Cerebellar nuclear complex (tissue), 1 donor: ENCODE measurements at regions not wholly inside any gene's neighbourhood (a gene's known extent, or its start where the extent isn't known, plus 50 kb on each side); places are given as distances from the start of the nearest gene placed in this dataset.
"Not testable (repeated sequence)": the region's sequence is repeated elsewhere in the genome, so short reads cannot be mapped to it uniquely, and the experiment has no call there.

ENCODE experiments used
- DNase-seq, 2 experiments: peaks; one replicate each; lab custom pipeline; 2025; lab: John Stamatoyannopoulos, UW

DNA sequence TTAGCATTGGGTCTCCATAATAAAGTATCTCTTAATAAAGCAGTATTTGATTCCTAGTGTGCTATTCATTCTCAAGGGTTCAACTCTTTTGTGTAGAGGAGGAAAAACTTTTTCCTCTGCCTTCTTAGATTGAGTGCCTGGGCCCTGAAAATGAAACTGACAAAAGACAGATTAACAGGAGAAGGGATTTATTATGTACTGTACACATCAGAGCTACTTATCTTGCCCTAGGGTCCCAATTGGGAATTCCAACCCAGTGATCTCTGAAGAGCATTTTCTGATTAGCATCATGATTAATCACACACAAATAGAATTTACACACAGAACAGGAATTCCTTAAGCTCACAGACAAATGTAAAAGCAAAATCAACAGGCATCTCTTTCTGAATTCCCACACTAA, 128.9 kb downstream of the CD164 start:
- DNase-seq: no peak

- no peak for DNase-seq
Measured at GRCh38 chr6:109252261-109253041, 129.8 kb downstream of the CD164 start.

DNA sequence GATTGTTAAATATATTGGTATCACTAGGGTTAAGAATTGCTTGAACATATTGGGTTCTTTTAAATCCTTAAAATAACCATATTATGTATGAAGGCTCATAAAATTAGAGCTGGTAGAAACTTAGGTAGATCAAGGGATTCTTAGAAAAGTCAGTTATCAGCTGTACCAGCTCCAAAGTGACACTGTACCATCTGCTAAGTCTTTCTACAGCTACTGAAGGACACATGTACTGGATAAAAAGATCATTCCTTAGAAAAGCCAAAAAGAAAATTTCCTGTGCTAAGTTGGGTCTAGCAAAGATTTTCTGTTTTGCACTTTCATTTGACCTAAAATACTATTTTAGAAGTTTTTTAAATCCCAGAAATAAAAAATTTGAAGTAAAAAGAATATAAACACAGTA, 130.4 kb downstream of the CD164 start:
- DNase-seq: no peak

DNA sequence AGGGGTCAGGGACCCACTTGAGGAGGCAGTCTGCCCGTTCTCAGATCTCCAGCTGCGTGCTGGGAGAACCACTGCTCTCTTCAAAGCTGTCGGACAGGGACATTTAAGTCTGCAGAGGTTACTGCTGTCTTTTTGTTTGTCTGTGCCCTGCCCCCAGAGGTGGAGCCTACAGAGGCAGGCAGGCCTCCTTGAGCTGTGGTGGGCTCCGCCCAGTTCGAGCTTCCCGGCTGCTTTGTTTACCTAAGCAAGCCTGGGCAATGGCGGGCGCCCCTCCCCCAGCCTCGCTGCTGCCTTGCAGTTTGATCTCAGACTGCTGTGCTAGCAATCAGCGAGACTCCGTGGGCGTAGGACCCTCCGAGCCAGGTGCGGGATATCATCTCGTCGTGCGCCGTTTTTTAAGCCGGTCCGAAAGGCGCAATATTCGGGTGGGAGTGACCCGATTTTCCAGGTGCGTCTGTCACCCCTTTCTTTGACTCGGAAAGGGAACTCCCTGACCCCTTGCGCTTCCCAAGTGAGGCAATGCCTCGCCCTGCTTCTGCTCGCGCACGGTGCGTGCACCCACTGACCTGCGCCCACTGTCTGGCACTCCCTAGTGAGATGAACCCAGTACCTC, 131.6 kb downstream of the CD164 start:
- DNase-seq: not testable (repeated sequence)

DNA sequence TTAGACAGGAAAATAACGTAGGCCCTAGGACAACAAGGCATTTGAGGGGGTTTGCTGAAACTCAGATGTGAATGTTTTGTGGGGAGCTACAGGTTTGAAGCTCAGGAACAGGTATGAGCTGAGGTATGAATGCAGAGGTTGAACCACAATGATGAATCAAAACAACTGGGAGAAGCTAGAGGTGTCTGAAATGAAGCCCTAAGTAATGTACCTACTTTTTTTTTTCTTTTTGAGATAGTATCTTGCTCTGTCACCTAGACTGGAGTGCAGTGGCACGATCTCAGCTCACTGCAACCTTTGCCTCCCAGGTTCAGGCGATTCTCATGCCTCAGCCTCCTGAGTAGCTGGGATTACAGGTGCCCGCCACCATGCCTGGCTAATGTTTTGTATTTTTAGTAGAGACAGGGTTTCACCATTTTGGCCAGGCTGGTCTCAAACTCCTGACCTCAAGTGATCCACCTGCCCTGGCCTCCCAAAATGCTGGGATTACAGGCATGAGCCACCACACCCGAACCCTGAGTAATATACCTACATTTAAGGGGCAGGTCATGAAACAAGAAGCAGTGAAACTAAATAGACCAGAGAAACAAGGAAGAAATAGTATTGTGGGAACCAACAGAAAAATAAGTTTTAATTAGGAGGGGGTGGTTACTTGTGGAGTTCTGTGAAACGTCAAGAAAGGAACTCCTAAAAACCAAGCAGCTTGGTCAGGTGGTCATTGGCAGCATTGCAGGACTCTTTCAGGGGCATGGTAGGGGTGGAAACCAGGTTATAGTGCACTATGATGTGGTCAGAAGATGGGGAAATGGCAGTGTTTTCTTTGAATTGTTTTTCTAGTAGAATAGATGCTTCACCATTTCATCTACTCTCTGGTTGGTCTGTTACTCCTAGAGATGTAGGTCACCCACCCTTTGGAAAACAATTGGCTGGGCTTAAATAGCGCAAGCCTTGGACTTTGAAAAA, 138.1 kb downstream of the CD164 start:
- DNase-seq: no peak

DNA sequence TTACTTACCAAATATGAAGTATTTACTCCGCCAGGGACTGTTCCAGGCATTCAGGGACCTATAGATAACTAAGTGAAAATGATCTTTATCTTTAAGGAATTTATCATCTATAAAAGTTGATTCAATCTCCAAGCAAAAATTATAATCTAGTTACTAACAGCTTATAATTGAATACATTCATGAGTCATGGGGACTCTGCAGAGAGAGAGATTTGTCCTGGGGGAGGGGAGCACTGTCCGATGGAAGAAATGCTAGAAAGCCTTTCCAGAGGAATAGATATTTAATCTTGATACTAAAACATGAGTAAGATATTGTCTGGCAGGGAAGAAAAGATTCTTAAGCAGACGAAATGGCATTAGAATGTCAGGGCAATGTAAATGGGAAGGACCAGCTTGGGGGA, 139.3 kb downstream of the CD164 start:
- no peak for DNase-seq

GRCh38 chr6:109242029-109242428, 140.2 kb downstream of the CD164 start:
- DNase-seq: no peak

DNA sequence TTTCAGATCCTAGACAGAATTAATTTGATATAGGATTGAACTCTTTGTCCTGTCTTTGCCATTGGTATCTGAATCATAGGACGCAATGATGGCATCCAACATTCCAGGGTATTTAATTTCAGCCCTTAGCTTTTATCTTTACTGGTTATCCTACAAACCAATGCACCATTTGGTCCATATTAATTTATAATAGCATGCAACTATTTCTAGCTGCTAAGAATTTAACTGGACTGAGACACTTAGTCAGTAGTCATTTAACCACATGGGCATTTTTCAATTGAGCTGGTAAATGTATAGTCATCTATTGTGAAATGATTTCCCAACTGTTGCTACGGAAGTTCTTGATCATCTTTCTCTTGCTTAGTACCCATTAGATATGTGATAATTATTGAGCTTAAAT, 141.1 kb downstream of the CD164 start:
- no peak for DNase-seq

DNA sequence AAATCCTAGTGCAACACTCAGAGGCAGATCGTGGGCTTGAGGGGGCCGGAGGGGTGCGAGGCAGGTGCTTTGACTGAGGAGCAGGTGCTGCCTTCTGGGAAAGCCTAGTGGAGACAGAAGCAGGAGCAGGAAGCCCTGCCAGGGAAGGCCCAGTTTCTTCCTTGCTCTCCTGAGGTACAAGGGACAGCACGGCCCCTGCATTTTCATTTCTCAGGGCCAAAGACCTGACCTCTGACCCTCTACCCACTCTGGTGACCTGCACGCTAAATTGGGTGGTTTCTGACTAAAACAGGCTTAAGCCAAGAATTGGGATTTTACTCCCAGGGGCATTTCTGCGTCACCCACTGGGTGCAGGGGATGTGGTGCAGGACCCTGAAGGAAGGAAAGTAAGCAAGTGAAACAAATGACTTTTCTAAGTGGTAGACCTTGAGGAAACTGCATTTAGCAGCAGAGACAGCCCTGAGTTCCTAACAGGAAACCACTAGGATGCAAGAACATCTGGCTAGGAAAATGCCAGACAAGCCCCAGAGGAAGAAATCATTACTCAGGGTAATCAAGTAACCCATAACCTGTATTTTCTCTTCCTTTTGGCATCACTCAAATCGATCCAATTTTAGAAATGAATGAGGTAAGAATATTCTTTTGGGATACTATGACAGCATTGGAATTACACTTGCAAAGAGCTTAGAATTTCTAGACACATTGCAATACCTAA, 141.7 kb downstream of the CD164 start:
- DNase-seq: no peak

DNA sequence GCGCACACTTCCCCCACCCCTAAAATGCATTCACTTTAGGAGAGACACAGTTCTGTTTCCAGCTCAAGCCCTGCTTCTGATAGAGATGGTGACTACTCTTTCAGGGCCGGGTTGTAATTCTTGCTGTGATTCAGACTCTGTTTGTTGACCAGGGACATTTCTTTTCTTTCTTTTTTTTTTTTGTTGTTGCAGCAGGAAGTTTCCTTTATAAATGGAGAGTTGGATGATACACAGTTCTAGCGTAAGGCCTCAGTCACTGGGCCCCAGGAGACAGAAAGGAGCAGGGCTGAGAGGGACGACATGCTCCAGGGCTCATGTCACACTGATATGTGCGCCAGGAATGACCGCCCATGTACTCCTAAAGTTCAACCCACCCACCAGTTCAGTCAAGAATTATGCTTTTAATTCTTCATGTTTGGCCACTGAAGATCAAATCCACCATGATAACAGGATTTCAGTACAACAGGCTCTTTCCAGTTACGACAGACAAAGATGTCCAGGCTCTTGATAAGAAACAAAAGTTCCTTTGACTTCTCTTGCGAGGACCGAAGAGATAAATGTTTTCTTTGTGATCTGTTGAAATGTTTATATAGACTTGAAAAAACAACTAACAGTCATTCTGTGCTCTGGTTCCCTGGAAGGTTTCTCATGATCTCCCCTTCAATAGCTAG, 142.5 kb downstream of the CD164 start:
- DNase-seq: no peak

GRCh38 chr6:109239160-109239559, 143.1 kb downstream of the CD164 start:
- DNase-seq: no peak

DNA sequence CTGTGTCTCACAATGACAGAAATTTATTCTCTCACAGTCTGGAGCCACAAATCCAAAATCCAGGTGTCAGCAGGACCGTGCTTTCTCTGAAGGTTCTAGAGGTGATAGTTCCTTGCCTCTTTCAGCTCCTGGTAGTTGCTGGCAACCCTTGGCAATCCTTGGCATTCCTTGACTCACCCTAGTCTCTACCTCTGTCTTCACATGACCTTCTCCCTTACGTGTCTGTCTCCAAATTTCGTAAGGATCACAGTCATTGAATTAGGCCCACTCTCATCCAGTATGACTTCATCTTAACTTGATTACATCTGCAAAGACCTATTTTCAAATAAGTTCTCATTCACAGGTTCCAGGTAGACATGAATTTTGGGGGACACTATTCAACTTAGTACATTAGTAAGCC, 143.1 kb downstream of the CEP57L1 start:
- DNase-seq: no peak

DNA sequence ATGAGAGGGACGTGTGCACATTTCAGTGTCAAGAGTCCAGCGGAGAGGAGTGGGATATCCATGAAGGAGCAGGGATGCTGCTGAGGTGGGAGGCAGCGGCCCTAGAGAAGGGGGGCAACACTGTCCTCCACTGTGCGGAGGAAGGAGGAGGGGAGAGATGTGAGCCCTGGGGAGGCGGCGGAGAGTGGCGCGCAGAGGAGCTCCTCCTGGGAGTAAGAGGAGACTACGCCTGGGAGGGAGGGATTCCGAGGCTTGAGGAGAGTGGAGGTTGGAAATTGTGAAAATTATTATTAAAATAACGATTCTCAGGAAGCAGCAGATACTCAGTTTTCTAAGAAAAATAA, 142.7 kb downstream of the CEP57L1 start:
- no peak for DNase-seq

DNA sequence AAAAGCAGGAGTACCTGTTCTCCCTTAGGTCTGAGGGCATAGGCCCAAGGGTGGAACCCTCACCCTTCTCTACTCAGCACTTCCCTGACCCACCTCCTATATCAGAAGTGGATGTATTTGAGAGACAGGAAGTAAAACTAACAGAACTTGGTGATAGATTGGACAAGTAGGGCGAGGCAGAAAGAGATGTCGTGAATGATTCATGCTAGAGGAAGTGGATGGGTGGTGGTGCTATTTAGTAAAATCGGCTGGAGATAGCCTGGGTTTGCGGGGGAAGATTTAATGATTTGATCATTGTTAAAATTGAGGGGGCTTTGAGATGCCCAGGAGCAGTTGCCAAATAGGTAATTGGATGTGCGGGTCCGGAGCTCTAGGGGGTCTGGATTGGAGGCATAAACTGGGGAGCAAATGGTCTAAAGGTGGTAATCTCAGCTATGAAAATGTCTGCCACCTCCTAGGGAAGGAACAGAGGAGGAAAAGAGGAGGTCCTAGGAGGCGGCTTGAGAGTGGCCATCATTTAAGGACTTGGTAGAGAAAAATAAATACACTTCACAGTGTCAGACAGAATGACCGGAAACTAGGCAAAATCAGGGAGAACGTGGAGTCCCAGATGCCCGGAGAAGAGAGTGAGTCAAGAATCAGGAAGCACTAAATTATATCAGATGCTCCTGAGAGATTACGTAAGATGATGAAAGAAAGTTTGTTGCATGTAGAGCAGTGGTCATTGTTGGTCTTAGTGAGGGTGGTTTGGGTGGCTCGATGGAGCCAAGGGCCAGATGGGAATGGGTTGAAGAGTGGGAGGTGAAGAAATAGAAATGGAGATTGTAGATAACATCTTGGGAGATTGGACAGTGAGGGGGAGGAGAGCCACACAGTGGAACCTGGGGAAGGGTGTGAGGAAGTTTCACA, 142.0 kb downstream of the CEP57L1 start:
- DNase-seq: no peak

DNA sequence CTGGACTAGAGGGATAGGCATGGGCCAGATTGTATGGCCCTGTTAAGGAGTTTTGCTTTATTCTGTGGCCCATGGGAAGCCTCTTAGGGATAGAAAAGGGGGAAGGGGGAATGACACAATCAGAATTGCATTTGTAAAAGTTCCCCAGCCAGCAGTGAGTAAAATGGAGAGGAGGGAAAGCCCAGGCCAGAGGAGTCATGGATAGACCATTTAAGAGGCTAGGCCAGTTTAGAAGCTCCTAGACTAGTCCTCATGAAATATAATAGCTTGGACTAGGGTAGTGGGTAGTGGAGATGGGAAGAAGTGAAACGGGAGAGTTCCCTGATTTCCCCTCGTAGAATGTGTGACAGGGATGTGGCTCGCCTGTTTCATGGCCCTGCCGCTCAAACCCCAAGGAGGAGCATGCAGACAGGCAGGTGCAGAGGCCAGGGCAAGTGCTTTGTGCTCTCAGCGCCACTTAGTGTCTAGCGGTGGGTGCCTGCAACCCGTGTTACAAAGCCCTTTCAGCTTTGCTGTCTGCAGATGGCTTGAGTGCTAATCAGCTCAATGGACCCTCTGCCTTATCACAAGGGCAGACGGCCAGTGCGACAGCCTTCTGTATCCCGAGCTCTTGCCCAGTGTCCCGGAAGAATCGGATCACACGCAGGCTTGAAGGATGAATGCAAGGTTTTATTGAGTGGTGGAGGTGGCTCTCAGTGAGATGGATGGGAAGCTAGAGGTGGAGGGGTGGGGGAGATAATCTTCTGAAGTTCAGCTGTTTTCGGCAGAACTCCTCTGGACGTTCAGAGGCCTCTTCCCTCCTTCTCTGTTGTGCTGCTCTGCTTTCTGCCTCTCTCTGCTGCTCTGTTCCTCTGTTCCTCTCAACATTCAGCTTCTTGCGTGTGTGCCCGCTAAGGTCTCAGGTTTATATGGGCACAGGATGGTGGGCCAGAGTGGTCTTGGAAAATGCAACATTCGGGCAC, 141.1 kb downstream of the CEP57L1 start:
- no peak for DNase-seq

- no peak for DNase-seq
Measured at GRCh38 chr6:109235481-109236038, 140.3 kb downstream of the CEP57L1 start.

DNA sequence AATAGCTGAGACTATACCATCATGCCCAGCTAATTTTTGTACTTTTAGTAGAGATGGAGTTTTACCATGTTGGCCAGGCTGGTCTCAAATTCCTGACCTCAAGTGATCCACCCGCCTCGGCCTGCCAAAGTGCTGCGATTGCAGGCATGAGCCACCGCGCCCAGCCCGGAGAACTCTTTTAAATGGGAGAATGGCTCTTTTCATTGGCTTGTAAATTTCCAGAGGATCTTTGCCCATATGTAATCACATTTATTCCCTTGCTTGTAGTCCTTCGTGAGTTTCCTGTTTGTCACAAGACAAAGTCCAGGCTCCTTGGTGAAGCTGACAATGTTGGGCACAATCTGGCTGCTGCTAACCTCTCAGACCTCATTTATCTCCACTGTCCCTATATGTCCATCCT, 135.1 kb downstream of the CEP57L1 start:
- DNase-seq: no peak

DNA sequence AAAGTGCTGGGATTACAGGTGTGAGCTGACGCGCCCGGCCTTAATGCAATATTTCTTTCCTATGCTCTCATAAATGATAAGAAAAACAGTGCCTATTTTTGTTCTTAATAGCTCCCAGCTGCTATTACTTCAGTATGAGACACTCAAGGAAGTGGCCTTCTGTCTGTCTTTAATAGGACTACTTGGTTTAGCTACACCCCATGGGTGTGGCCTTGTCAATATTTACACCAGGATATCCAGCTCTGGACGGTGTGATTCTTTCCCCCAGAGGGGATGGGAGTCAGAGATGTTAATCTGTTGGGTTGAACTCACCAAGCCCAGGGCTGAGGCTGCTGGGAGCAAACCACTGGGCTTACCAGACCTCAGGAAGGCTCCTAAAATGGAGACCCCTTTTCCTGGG, 134.2 kb downstream of the CEP57L1 start:
- DNase-seq: no peak

DNA sequence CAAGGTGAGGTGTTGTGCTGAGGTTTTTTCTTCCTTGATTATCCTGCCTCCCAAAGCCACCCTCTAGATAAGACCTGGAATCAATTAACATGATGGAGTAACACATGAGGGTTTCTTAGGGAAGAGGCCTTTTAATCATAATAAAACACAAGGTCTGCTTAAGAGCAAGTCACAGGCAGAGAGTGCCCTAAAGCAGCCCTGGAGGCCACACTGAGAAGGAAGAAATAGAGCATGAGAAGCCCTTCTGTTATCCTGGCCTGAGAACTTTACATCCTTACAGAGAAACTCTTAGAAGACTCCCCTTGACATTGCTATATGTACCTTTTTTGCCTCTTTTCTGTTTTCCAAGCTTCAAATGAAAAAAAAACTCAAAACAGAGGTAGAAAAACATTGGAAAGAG, 132.3 kb downstream of the CEP57L1 start:
- DNase-seq: no peak
